Body of pancreas (tissue), 4 donors: ENCODE measurements at regions not wholly inside any gene's neighbourhood (a gene's known extent, or its start where the extent isn't known, plus 50 kb on each side); places are given as distances from the start of the nearest gene placed in this dataset.
"Not testable (repeated sequence)": the region's sequence is repeated elsewhere in the genome, so short reads cannot be mapped to it uniquely, and the experiment has no call there.

Source experiments
- ATAC-seq: fragments of 150-250 bp; one replicate; pipeline ENCODE4 v1.9.1; 2016
- DNase-seq, 4 donors: peaks; one replicate each; pipeline ENCODE4 v3.0.0-alpha.2; 2019
- H3K27ac ChIP-seq, 4 donors: fragments of 200-600 bp; sonication (generic); 1 replicate in 3 of 4; 2 replicates in 1 of 4; pipeline versions ENCODE4 v1.5.1 to v1.6.1; 2016 to 2019; ENCODE audit warnings: mild to moderate bottlenecking in 1 of 4, mixed read lengths in 1 of 4, moderate library complexity in 1 of 4
- H3K27me3 ChIP-seq, 2 donors: fragments of 200-600 bp; sonication (generic); one replicate each; pipeline ENCODE4 v1.6.0; 2016; ENCODE audit warnings: mild to moderate bottlenecking in 1 of 2
- H3K36me3 ChIP-seq, 2 donors: fragments of 200-600 bp; sonication (generic); replicated peaks in 1 of 2; 2 replicates each; pipeline ENCODE4 v1.5.1; 2016; ENCODE audit warnings: low read depth in 2 of 2; ENCODE audit not compliant: insufficient read depth in 1 of 2
- H3K4me1 ChIP-seq: fragments of 200-600 bp; sonication (generic); one replicate; pipeline ENCODE4 v1.6.0; 2016
- H3K4me3 ChIP-seq, 2 donors: fragments of 200-600 bp; sonication (generic); 1 replicate in 1 of 2; 2 replicates in 1 of 2; pipeline ENCODE4 v1.5.1; 2016 to 2019
- H3K9me3 ChIP-seq, 3 donors: fragments of 200-600 bp; sonication (generic); 1 replicate in 2 of 3; 2 replicates in 1 of 3; pipeline ENCODE4 v1.5.1; 2016
- CTCF ChIP-seq, 7 experiments: fragments of 450-650 bp in 4 of 7; fragments of 200-600 bp in 3 of 7; sonication (generic) in 3 of 7; IDR thresholded peaks; one replicate each; pipeline ENCODE4 v1.5.1; 2016 to 2019; ENCODE audit warnings: antibody characterized with exemption in 7 of 7
- POLR2A ChIP-seq, 3 donors: fragments of 450-650 bp; IDR thresholded peaks; one replicate each; pipeline ENCODE4 v1.6.1; 2016; ENCODE audit warnings: antibody characterized with exemption in 3 of 3, mild to moderate bottlenecking in 2 of 3
- WGBS, 2 donors: methylation state at CpG; one replicate each; pipeline ENCODE4 v1.1.5; 2017; 5-methylcytosine and 5-hydroxymethylcytosine counted together
- intact Hi-C: fragments of 100-400 bp; cut with DNase I; formaldehyde crosslinking; loops from one replicate; pipeline ENCODE4 v1.15.1; 2023

DNA sequence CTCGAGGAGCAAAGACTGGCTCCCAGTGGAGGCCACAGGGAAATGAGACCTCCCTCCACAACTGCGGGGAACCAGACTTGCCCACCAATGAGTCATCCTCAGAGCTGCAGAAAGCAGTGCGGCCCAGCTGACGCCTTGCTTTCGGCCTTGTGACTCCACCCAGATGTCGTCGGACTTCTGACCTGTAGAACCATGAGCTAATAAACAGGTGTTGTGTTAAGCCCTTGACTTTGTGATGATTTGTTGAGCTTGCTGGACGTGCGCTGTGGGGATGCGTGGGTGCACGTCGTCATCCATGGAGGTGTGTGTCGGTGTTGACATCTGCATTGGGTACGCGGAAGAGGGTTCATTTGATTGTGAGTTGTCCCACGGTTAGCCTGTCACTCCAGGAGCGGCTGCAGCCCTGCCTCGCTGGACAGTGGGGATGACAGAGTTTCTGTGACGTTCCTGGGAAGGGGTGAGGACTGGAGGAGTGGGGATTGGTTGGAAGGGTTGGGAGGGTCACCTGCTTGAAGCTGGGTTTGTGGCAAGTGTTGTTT, 154.1 kb downstream of the SH3BP4 start:
- H3K36me3 ChIP-seq, result no peaks in the 10 kb centered on the region
- ATAC-seq, result no peak
- TF ChIP-seq CTCF (IDR thresholded peaks at IDR 0.05), result no peak
- no peak for TF ChIP-seq POLR2A (IDR thresholded peaks at IDR 0.05)
- no peaks in the 10 kb centered on the region for H3K27me3 ChIP-seq
- H3K4me1 ChIP-seq, result no peaks in the 10 kb centered on the region
- intact Hi-C loops, result loop anchor here (5.0 kb wide), 1 partner anchor 554 kb away; no protein-coding TSS in a partner anchor
- H3K9me3 ChIP-seq, result no peaks in the 10 kb centered on the region
- H3K27ac ChIP-seq, result no peak overlapping the region
- no peak overlapping the region for H3K4me3 ChIP-seq
- WGBS, 2 donors, result 86 to 90% methylated on average over 19 of the region's 19 CpGs
- no peak for DNase-seq

DNA sequence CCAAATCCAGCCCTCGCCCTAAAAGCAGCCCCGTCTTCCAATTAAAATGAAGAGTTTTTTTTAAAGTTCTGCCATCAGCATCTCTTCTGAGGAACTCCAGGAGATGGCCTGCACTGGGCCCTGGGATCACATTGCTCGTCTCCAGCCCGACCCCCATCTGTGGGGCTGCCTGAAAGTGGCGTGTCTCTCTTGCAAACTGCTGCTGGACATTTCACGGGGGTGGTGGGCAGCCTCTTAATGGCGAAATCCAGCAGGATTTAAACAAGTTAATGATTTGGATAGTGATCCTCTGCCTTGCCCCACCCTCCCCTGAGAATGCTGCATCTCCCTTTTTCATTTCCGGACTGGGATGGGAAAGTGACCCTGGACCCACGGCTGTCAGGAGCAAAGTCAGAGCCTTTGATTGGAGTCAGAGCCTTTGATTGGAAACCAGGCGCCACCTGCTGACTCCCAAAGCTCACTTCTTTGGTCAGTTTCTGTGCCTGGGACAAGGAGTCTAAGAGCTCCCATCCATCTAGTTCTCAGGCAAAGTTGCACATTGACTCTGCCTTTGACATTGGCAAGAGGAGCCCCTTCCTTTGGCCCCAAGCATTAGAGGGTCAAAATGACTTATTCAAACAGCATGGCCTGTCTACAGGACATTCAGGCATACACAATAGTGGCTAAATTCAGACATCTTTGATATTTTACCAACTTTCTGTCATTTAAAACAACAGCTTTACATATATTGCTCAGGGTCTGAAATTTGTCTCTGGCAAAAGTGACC, 155.2 kb downstream of the SH3BP4 start:
- DNase-seq, result peak; percentile 74 to 83 (median 79)
- H3K4me1 ChIP-seq, result no peaks in the 10 kb centered on the region
- no peak overlapping the region for H3K4me3 ChIP-seq
- ATAC-seq, result peak; percentile 74
- intact Hi-C loops, result loop anchor here (5.0 kb wide), 1 partner anchor 555 kb away; no protein-coding TSS in a partner anchor
- H3K27me3 ChIP-seq, result no peaks in the 10 kb centered on the region
- H3K27ac ChIP-seq, result no peak overlapping the region
- H3K36me3 ChIP-seq, result no peaks in the 10 kb centered on the region
- WGBS, 2 donors, result 48 to 53% methylated on average over 10 of the region's 10 CpGs
- no peak for TF ChIP-seq POLR2A (IDR thresholded peaks at IDR 0.05)
- TF ChIP-seq CTCF (IDR thresholded peaks at IDR 0.05), result peak; percentile 25 to 83 (median 82)
- no peaks in the 10 kb centered on the region for H3K9me3 ChIP-seq

GRCh38 chr2:235107640-235107951, 155.8 kb downstream of the SH3BP4 start:
- TF ChIP-seq POLR2A (IDR thresholded peaks at IDR 0.05) (no peak), CTCF (IDR thresholded peaks at IDR 0.05) (no peak)
- no peak overlapping the region for H3K4me3 ChIP-seq
- no peak overlapping the region for H3K27ac ChIP-seq
- intact Hi-C loops, result loop anchor here (5.0 kb wide), 1 partner anchor 555 kb away; no protein-coding TSS in a partner anchor
- H3K27me3 ChIP-seq, result no peaks in the 10 kb centered on the region
- no peaks in the 10 kb centered on the region for H3K36me3 ChIP-seq
- no peak for DNase-seq
- no peaks in the 10 kb centered on the region for H3K9me3 ChIP-seq
- no peak for ATAC-seq
- H3K4me1 ChIP-seq, result no peaks in the 10 kb centered on the region
- 71 to 78% methylated on average over 3 of the region's 3 CpGs for WGBS, 2 donors

DNA sequence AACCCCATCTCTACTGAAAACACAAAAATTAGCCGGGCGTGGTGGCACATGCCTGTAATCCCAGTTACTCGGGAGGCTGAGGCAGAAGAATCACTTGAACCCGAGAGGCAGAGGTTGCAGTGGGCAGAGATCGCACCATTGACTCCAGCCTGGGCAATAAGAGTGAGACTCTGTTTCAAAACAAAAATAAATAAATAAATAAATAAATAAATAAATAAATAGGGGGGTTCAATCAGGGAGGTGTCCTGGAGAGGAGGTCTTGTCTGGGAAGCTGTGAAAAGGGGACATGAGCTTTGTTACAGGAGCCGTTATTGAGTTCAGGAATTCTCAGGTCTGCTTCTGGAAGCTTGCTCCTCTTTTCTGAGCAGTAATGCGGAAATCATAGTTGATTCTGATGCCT, 157.7 kb downstream of the SH3BP4 start:
- intact Hi-C loops, result loop anchor here (5.0 kb wide), 1 partner anchor 557 kb away; no protein-coding TSS in a partner anchor
- 88 to 92% methylated on average over 7 of the region's 7 CpGs for WGBS, 2 donors

DNA sequence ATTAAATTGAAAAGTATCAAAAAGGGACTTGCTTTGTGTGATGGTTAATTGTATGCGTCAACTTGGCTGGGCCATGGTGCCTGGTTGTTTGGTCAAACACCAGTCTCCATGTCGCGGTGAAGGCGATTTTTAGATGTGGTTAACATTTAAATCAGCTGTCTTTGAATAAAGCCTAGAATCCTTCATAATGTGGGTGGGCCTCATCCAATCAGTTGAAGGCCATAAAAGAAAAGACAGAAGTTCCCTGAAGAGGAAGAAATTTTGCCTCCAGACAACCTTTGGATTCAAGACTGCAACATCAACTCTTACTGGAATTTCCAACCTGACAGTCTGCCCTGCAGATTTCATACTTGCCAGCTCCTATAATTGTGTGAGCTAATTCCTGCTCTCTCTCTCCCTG, 160.5 kb downstream of the SH3BP4 start:
- intact Hi-C loops, result no loop called here
- H3K9me3 ChIP-seq, result no peaks in the 10 kb centered on the region
- no peak overlapping the region for H3K27ac ChIP-seq
- H3K27me3 ChIP-seq, result no peaks in the 10 kb centered on the region
- no peaks in the 10 kb centered on the region for H3K4me1 ChIP-seq
- 78 to 92% methylated on average over 4 of the region's 4 CpGs for WGBS, 2 donors
- DNase-seq (no peak), ATAC-seq (no peak)
- TF ChIP-seq CTCF (IDR thresholded peaks at IDR 0.05) (no peak), POLR2A (IDR thresholded peaks at IDR 0.05) (no peak)
- no peak overlapping the region for H3K4me3 ChIP-seq
- no peaks in the 10 kb centered on the region for H3K36me3 ChIP-seq

More for the DNA sequence above, 157.7 kb downstream of the SH3BP4 start:
- not testable (repeated sequence) for H3K27me3 ChIP-seq, H3K27ac ChIP-seq, H3K9me3 ChIP-seq, ATAC-seq, H3K4me1 ChIP-seq, H3K36me3 ChIP-seq, DNase-seq, H3K4me3 ChIP-seq
